IMR-90 (cell line): ENCODE measurements at regions not wholly inside any gene's neighbourhood (a gene's known extent, or its start where the extent isn't known, plus 50 kb on each side); places are given as distances from the start of the nearest gene placed in this dataset.

ENCODE experiments used
- BHLHE40 ChIP-seq: fragments of 150-350 bp; IDR thresholded peaks from 2 replicates; pipeline ENCODE4 v1.6.1; 2016; ENCODE audit warnings: mild to moderate bottlenecking, low read depth, low read length
- CEBPB ChIP-seq: IDR thresholded peaks from 2 replicates; pipeline ENCODE4 v1.6.1; 2012; ENCODE audit warnings: low read depth, low read length, improper control_type of control experiment
- CHD1 ChIP-seq: IDR thresholded peaks from 2 replicates; pipeline ENCODE4 v1.6.1; 2012; ENCODE audit warnings: low read depth, low read length, improper control_type of control experiment
- FOS ChIP-seq: fragments of 150-350 bp; IDR thresholded peaks from 2 replicates; pipeline ENCODE4 v1.6.1; 2016; ENCODE audit warnings: low read depth, low read length
- MAFK ChIP-seq: IDR thresholded peaks from 2 replicates; pipeline ENCODE4 v1.6.1; 2012; ENCODE audit warnings: low read depth, low read length, improper control_type of control experiment
- MAZ ChIP-seq: IDR thresholded peaks from 2 replicates; pipeline ENCODE4 v1.6.1; 2012; ENCODE audit warnings: low read depth, mild to moderate bottlenecking, low read length, improper control_type of control experiment, moderate library complexity, borderline replicate concordance
- POLR2A ChIP-seq: IDR thresholded peaks from 2 replicates; pipeline ENCODE4 v1.6.1; 2012; ENCODE audit warnings: mild to moderate bottlenecking, low read depth, low read length
- RAD21 ChIP-seq: IDR thresholded peaks from 2 replicates; pipeline ENCODE4 v1.6.1; 2012; ENCODE audit warnings: low read length, improper control_type of control experiment
- RCOR1 ChIP-seq: IDR thresholded peaks from 2 replicates; pipeline ENCODE4 v1.6.1; 2012; ENCODE audit warnings: mild to moderate bottlenecking, low read length, improper control_type of control experiment; ENCODE audit not compliant: insufficient replicate concordance
- SMC3 ChIP-seq: fragments of 150-350 bp; IDR thresholded peaks from 2 replicates; pipeline ENCODE4 v1.6.1; 2016; ENCODE audit warnings: low read depth, mild to moderate bottlenecking, antibody characterized with exemption, low read length, moderate library complexity
- USF2 ChIP-seq: fragments of 150-350 bp; IDR thresholded peaks from 2 replicates; pipeline ENCODE4 v1.6.1; 2017; ENCODE audit warnings: mild to moderate bottlenecking, antibody characterized with exemption, low read length, low read depth
- TF ChIP-seq, protein P1 (sequence below): conservative IDR thresholded peaks from 2 replicates; pipeline ENCODE4 v1.5.1; 2012; ENCODE audit warnings: mild to moderate bottlenecking, low read depth, low read length, improper control_type of control experiment

GRCh38 chr6:91304521-91304920, 717.6 kb upstream of the MAP3K7 start:
- TF ChIP-seq USF2 (no peak), POLR2A (no peak), MAFK (no peak), SMC3 (no peak), RAD21 (no peak), CHD1 (no peak), BHLHE40 (no peak), FOS (no peak), CEBPB (no peak), RCOR1 (no peak), MAZ (no peak)
- TF ChIP-seq, protein P1, sequence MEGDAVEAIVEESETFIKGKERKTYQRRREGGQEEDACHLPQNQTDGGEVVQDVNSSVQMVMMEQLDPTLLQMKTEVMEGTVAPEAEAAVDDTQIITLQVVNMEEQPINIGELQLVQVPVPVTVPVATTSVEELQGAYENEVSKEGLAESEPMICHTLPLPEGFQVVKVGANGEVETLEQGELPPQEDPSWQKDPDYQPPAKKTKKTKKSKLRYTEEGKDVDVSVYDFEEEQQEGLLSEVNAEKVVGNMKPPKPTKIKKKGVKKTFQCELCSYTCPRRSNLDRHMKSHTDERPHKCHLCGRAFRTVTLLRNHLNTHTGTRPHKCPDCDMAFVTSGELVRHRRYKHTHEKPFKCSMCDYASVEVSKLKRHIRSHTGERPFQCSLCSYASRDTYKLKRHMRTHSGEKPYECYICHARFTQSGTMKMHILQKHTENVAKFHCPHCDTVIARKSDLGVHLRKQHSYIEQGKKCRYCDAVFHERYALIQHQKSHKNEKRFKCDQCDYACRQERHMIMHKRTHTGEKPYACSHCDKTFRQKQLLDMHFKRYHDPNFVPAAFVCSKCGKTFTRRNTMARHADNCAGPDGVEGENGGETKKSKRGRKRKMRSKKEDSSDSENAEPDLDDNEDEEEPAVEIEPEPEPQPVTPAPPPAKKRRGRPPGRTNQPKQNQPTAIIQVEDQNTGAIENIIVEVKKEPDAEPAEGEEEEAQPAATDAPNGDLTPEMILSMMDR, result no peak
